HL-60 (cell line): ENCODE measurements at regions not wholly inside any gene's neighbourhood (a gene's known extent, or its start where the extent isn't known, plus 50 kb on each side); places are given as distances from the start of the nearest gene placed in this dataset.

Experiments used
- DNase-seq, 2 experiments: peaks; one replicate each; pipeline ENCODE4 v3.0.0-alpha.2; 2010 to 2020; ENCODE audit warnings: low read depth in 1 of 2, low spot score in 1 of 2
- H3K27ac ChIP-seq: fragments of 250-450 bp; sonication (Bioruptor Pico); replicated peaks from 2 replicates; pipeline ENCODE4 v1.5.1; 2020; ENCODE audit warnings: mild to moderate bottlenecking, moderate library complexity
- H3K27me3 ChIP-seq: fragments of 250-450 bp; sonication (Bioruptor Pico); 2 replicates; pipeline ENCODE4 v1.5.1; 2021; ENCODE audit warnings: mild to moderate bottlenecking, moderate library complexity; ENCODE audit not compliant: insufficient read depth, poor library complexity, severe bottlenecking
- H3K4me3 ChIP-seq: replicated peaks from 2 replicates; pipeline ENCODE4 v1.5.1; 2011; ENCODE audit warnings: mild to moderate bottlenecking, control low read depth, low read length; ENCODE audit not compliant: insufficient read depth
- CTCF ChIP-seq: IDR thresholded peaks from one replicate; pipeline ENCODE4 v1.5.1; 2011; ENCODE audit warnings: low read length, control low read depth, inconsistent platforms; ENCODE audit not compliant: insufficient read depth
- GABPA ChIP-seq: IDR thresholded peaks from 2 replicates; pipeline ENCODE4 v1.6.1; 2012; ENCODE audit warnings: low read depth
- POLR2AphosphoS5 ChIP-seq: IDR thresholded peaks from 2 replicates; pipeline ENCODE4 v1.6.1; 2012; ENCODE audit warnings: low read depth
- REST ChIP-seq: IDR thresholded peaks from 2 replicates; pipeline ENCODE4 v1.6.1; 2012; ENCODE audit warnings: low read depth; ENCODE audit not compliant: insufficient replicate concordance
- SPI1 ChIP-seq: IDR thresholded peaks from 2 replicates; pipeline ENCODE4 v1.6.1; 2012; ENCODE audit warnings: low read depth, mild to moderate bottlenecking, borderline replicate concordance

GRCh38 chr14:95395098-95395737, 75.5 kb upstream of the CLMN start:
- TF ChIP-seq GABPA (no peak), POLR2AphosphoS5 (no peak), REST (no peak), SPI1 (no peak), CTCF (no peak)
- no peaks in the 10 kb centered on the region for H3K27me3 ChIP-seq
- DNase-seq, result no peak
- no peak overlapping the region for H3K4me3 ChIP-seq
- H3K27ac ChIP-seq, result no peak overlapping the region

- no peak for TF ChIP-seq CTCF
- no peak for TF ChIP-seq GABPA
- TF ChIP-seq SPI1, result no peak
- no peak for TF ChIP-seq POLR2AphosphoS5
- TF ChIP-seq REST, result no peak
- H3K27me3 ChIP-seq, result no peaks in the 10 kb centered on the region
- no peak overlapping the region for H3K27ac ChIP-seq
- H3K4me3 ChIP-seq, result no peak overlapping the region
- DNase-seq, result no peak
Measured at GRCh38 chr14:95394297-95395097, 74.8 kb upstream of the CLMN start.

GRCh38 chr14:95392841-95393240, 73.1 kb upstream of the CLMN start:
- no peak for DNase-seq

More at GRCh38 chr14:95392841-95393240, 73.1 kb upstream of the CLMN start:
- TF ChIP-seq REST (no peak), GABPA (no peak), SPI1 (no peak), CTCF (no peak), POLR2AphosphoS5 (no peak)
- Histone ChIP-seq H3K4me3 (no peak overlapping the region), H3K27ac (no peak overlapping the region), H3K27me3 (no peaks in the 10 kb centered on the region)
